GM19397 (cell line): ENCODE measurements at regions not wholly inside any gene's neighbourhood (a gene's known extent, or its start where the extent isn't known, plus 50 kb on each side); places are given as distances from the start of the nearest gene placed in this dataset.

Experiments used
- ATAC-seq: cut with Tn5 transposase; IDR thresholded peaks from one replicate; pipeline ENCODE4 v1.9.1; 2021; ENCODE audit warnings: mild to moderate bottlenecking, moderate library complexity; ENCODE audit not compliant: unreplicated experiment

- no peak for ATAC-seq
Observed at GRCh38 chr1:188237573-188238348, 1409.0 kb downstream of the PLA2G4A start.

- ATAC-seq: no peak
Observed at GRCh38 chr1:188240772-188241406, 1412.1 kb downstream of the PLA2G4A start.

- ATAC-seq: no peak
Observed at GRCh38 chr1:188241629-188242028, 1412.9 kb downstream of the PLA2G4A start.

GRCh38 chr1:188243456-188243855 is 1414.7 kb downstream of the PLA2G4A start:
- ATAC-seq: no peak

GRCh38 chr1:188244681-188245080 is 1415.9 kb downstream of the PLA2G4A start:
- no peak for ATAC-seq

- no peak for ATAC-seq
Observed at GRCh38 chr1:188247255-188247654, 1418.5 kb downstream of the PLA2G4A start.

GRCh38 chr1:188249811-188250210 is 1421.1 kb downstream of the PLA2G4A start:
- no peak for ATAC-seq

- no peak for ATAC-seq
Observed at GRCh38 chr1:188251036-188251435, 1422.3 kb downstream of the PLA2G4A start.

GRCh38 chr1:188261849-188262248 is 1433.1 kb downstream of the PLA2G4A start:
- ATAC-seq: no peak

- no peak for ATAC-seq
Observed at GRCh38 chr1:188269956-188270355, 1441.2 kb downstream of the PLA2G4A start.

- ATAC-seq: no peak
Observed at GRCh38 chr1:188270497-188270896, 1441.7 kb downstream of the PLA2G4A start.

GRCh38 chr1:188277771-188278170 is 1449.0 kb downstream of the PLA2G4A start:
- ATAC-seq: no peak

GRCh38 chr1:188281921-188282320 is 1453.2 kb downstream of the PLA2G4A start:
- no peak for ATAC-seq

- no peak for ATAC-seq
Observed at GRCh38 chr1:188295157-188295556, 1466.4 kb downstream of the PLA2G4A start.

- ATAC-seq: no peak
Observed at GRCh38 chr1:188302746-188303145, 1474.0 kb downstream of the PLA2G4A start.

GRCh38 chr1:188314557-188315137 is 1485.9 kb downstream of the PLA2G4A start:
- no peak for ATAC-seq

GRCh38 chr1:188317894-188318293 is 1489.1 kb downstream of the PLA2G4A start:
- ATAC-seq: no peak

GRCh38 chr1:188325211-188325610 is 1496.5 kb downstream of the PLA2G4A start:
- no peak for ATAC-seq

- no peak for ATAC-seq
Observed at GRCh38 chr1:188343914-188344313, 1515.2 kb downstream of the PLA2G4A start.

- no peak for ATAC-seq
Observed at GRCh38 chr1:188350104-188350503, 1521.4 kb downstream of the PLA2G4A start.

- no peak for ATAC-seq
Observed at GRCh38 chr1:188355082-188355481, 1526.3 kb downstream of the PLA2G4A start.

- no peak for ATAC-seq
Observed at GRCh38 chr1:188355847-188356246, 1527.1 kb downstream of the PLA2G4A start.
